K562 (cell line): ENCODE measurements at regions not wholly inside any gene's neighbourhood (a gene's known extent, or its start where the extent isn't known, plus 50 kb on each side); places are given as distances from the start of the nearest gene placed in this dataset.

ENCODE experiments used
- ATAC-seq: fragments of 200-7000 bp; cut with Tn5 transposase; 3 replicates; pipeline ENCODE4 v1.9.1; 2020; ENCODE audit warnings: moderate library complexity
- BruUV-seq: library from RNA; stranded (reverse); fragments of 400-500 nt; replicated peaks from 2 replicates; lab custom pipeline; 2021; lab: Mats Ljungman, UMichigan
- CTCF ChIA-PET: fragments of 300-600 bp; formaldehyde crosslinking; extraction: SDS; loops from one replicate; lab custom pipeline; 2021; ENCODE audit warnings: low intra/inter-chr PET ratio; lab: Yijun Ruan, JAX
- POLR2A ChIA-PET: fragments of 300-600, 350-650 bp; sonication (Branson Sonifier 250); formaldehyde crosslinking; extraction: SDS; loops from one replicate; lab custom pipeline; 2021; ENCODE audit warnings: antibody characterized with exemption, inconsistent platforms; lab: Yijun Ruan, JAX
- DNase-seq, 4 experiments: peaks; one replicate each; pipeline versions ENCODE4 v3.0.0 to v3.0.0-alpha.2; 2011 to 2018; ENCODE audit warnings: low spot score in 3 of 4, mixed read lengths in 3 of 4; ENCODE audit errors: extremely low read depth in 1 of 4
- FAIRE-seq: peaks from 2 replicates; lab custom pipeline; 2011; peaks lifted over from hg19 to GRCh38; lab: Jason Lieb, UNC
- H2AFZ ChIP-seq: 2 replicates; pipeline ENCODE4 v1.6.0; 2011; ENCODE audit warnings: low read depth, low read length, control low read depth, inconsistent platforms
- H3K27ac ChIP-seq: fragments of 200-600 bp; 3 replicates; pipeline ENCODE4 v1.8.0; 2011; ENCODE audit warnings: low read depth, mild to moderate bottlenecking, control low read depth, inconsistent platforms, low read length, moderate library complexity, mixed read lengths; ENCODE audit errors: extremely low read depth
- H3K27me3 ChIP-seq, 2 experiments: fragments of 300-600 bp in 1 of 2; 2 replicates in 1 of 2; 3 replicates in 1 of 2; pipeline versions ENCODE4 v1.6.0 to v1.8.0; 2011; ENCODE audit warnings: inconsistent platforms in 2 of 2, low read length in 2 of 2, mild to moderate bottlenecking in 1 of 2, mixed read lengths in 1 of 2, moderate library complexity in 1 of 2; ENCODE audit not compliant: control insufficient read depth in 2 of 2, insufficient read depth in 2 of 2
- H3K36me3 ChIP-seq: fragments of 300-600 bp; 3 replicates; pipeline ENCODE4 v1.8.0; 2011; ENCODE audit warnings: mild to moderate bottlenecking, low read length, inconsistent platforms; ENCODE audit not compliant: control insufficient read depth, insufficient read depth
- H3K4me1 ChIP-seq, 2 experiments: fragments of 200-600 bp in 1 of 2; replicated peaks in 1 of 2; 2 replicates in 1 of 2; 3 replicates in 1 of 2; pipeline versions ENCODE4 v1.5.1 to v1.8.0; 2011; ENCODE audit warnings: inconsistent platforms in 2 of 2, low read length in 2 of 2, mild to moderate bottlenecking in 1 of 2, mixed read lengths in 1 of 2, moderate library complexity in 1 of 2; ENCODE audit not compliant: control insufficient read depth in 2 of 2, insufficient read depth in 2 of 2
- H3K4me2 ChIP-seq: 2 replicates; pipeline ENCODE4 v1.6.1; 2011; ENCODE audit warnings: low read length, control low read depth, inconsistent platforms, mixed read lengths; ENCODE audit not compliant: insufficient read depth
- H3K4me3 ChIP-seq: fragments of 200-600 bp; sonication (generic), shearing (Covaris generic); 2 replicates; pipeline ENCODE4 v1.5.1; 2016; ENCODE audit warnings: control low read depth, inconsistent platforms
- H3K79me2 ChIP-seq: fragments of 200-600 bp; 3 replicates; pipeline ENCODE4 v1.8.0; 2011; ENCODE audit warnings: low read length, inconsistent platforms; ENCODE audit not compliant: control insufficient read depth, insufficient read depth
- H3K9ac ChIP-seq, 2 experiments: 2 replicates each; pipeline versions ENCODE4 v1.6.0 to v1.6.1; 2011; ENCODE audit warnings: low read depth in 2 of 2, low read length in 2 of 2, control low read depth in 1 of 2, inconsistent platforms in 1 of 2, mild to moderate bottlenecking in 1 of 2, mixed read lengths in 1 of 2; ENCODE audit not compliant: insufficient read depth in 1 of 2
- H3K9me1 ChIP-seq: one replicate; pipeline ENCODE4 v1.6.0; 2011; ENCODE audit warnings: inconsistent platforms, mild to moderate bottlenecking, low read length, moderate library complexity; ENCODE audit not compliant: control insufficient read depth, insufficient read depth
- H3K9me3 ChIP-seq: replicated peaks from 2 replicates; pipeline ENCODE4 v1.5.1; 2011; ENCODE audit warnings: low read depth, low read length, inconsistent platforms; ENCODE audit not compliant: control insufficient read depth, insufficient read depth
- H4K20me1 ChIP-seq: replicated peaks from 2 replicates; pipeline ENCODE4 v1.6.1; 2011; ENCODE audit warnings: low read length, inconsistent platforms, mixed read lengths; ENCODE audit not compliant: control insufficient read depth, insufficient read depth
- BRCA1 ChIP-seq, 2 experiments: fragments of 450-650 bp in 1 of 2; sonication (generic) in 1 of 2; formaldehyde crosslinking in 1 of 2; IDR thresholded peaks; 2 replicates each; pipeline versions ENCODE4 v1.5.0 to v1.6.1; 2017 to 2020; ENCODE audit warnings: mild to moderate bottlenecking in 1 of 2, missing genetic modification reagents in 1 of 2
- COPS2 ChIP-seq: fragments of 450-650 bp; conservative IDR thresholded peaks from 2 replicates; pipeline ENCODE4 v1.6.1; 2016; ENCODE audit warnings: mild to moderate bottlenecking, moderate library complexity
- HDAC1 ChIP-seq, 2 experiments: fragments of 450-650 bp; IDR thresholded peaks; 2 replicates each; pipeline ENCODE4 v1.6.1; 2016 to 2017; ENCODE audit warnings: inconsistent platforms in 1 of 2, mild to moderate bottlenecking in 1 of 2, moderate library complexity in 1 of 2
- HNRNPL ChIP-seq: fragments of 200-400 bp; formaldehyde crosslinking; IDR thresholded peaks from 2 replicates; pipeline ENCODE4 v1.6.1; 2017; ENCODE audit warnings: low read depth, mild to moderate bottlenecking, low read length
- MLX ChIP-seq, 2 experiments: fragments of 450-650 bp in 1 of 2; sonication (generic) in 1 of 2; formaldehyde crosslinking; conservative IDR thresholded peaks; 2 replicates each; pipeline versions ENCODE4 v1.4.0 to v1.8.1; 2020 to 2022; ENCODE audit warnings: mild to moderate bottlenecking in 1 of 2, missing genetic modification reagents in 1 of 2
- ZBTB1 ChIP-seq: sonication (generic); formaldehyde crosslinking; IDR thresholded peaks from 2 replicates; pipeline ENCODE4 v1.8.1; 2023; ENCODE audit warnings: missing genetic modification reagents, low read depth, mild to moderate bottlenecking, borderline replicate concordance
- ZFX ChIP-seq: sonication (generic); formaldehyde crosslinking; IDR thresholded peaks from 2 replicates; pipeline ENCODE4 v1.8.0; 2022; ENCODE audit warnings: mild to moderate bottlenecking, missing genetic modification reagents, moderate library complexity
- ZNF146 ChIP-seq: IDR thresholded peaks from one replicate; pipeline ENCODE4 v1.6.1; 2018; ENCODE audit warnings: missing compliant biosample characterization; ENCODE audit not compliant: unreplicated experiment
- ZNF75A ChIP-seq: fragments of 450-650 bp; formaldehyde crosslinking; IDR thresholded peaks from 2 replicates; pipeline ENCODE4 v1.4.0; 2020; ENCODE audit warnings: mild to moderate bottlenecking
- WGBS: fragments of 100-300 bp; shearing (Covaris generic); methylation state at CpG from one replicate; pipeline ENCODE4 v1.1.6; 2016; ENCODE audit warnings: low coverage, mixed read lengths; ENCODE audit not compliant: insufficient coverage; ENCODE audit errors: missing lambda C conversion rate; 5-methylcytosine and 5-hydroxymethylcytosine counted together
- in situ Hi-C: fragments of 300-500 bp; cut with MboI; formaldehyde crosslinking; loops from 4 replicates; pipeline ENCODE4 v1.15.0; 2018; ENCODE audit warnings: inconsistent platforms, mixed read lengths
- intact Hi-C: fragments of 100-400 bp; cut with micrococcal nuclease; formaldehyde crosslinking; loops from 2 replicates; pipeline ENCODE4 v1.14.2; 2022

GRCh38 chr16:49095539-49095938 lies 186.1 kb downstream of the CBLN1 start:
- ATAC-seq (no peak), FAIRE-seq (no peak), DNase-seq (no peak)
- no peak overlapping the region for H3K27ac ChIP-seq
- no peaks in the 10 kb centered on the region for H3K9me3 ChIP-seq
- H4K20me1 ChIP-seq, result no peaks in the 10 kb centered on the region
- WGBS, result 0% methylated on average over 2 of the region's 2 CpGs
- no TSS peak for BruUV-seq
- H3K9me1 ChIP-seq, result no peaks in the 10 kb centered on the region
- H3K4me3 ChIP-seq, result no peak overlapping the region
- no peaks in the 10 kb centered on the region for H3K36me3 ChIP-seq
- CTCF ChIA-PET, result no interaction called here
- intact Hi-C loops (no loop called here), in situ Hi-C loops (no loop called here)
- POLR2A ChIA-PET, result interaction anchor here (0.7 to 0.9 kb wide), 2 partner anchors 12 to 441 kb away, joined by 3 to 5 read pairs; no protein-coding TSS in a partner anchor
- H2AFZ ChIP-seq, result no peak overlapping the region
- H3K4me2 ChIP-seq, result no peak overlapping the region
- H3K4me1 ChIP-seq, result no peaks in the 10 kb centered on the region
- H3K27me3 ChIP-seq, result no peaks in the 10 kb centered on the region
- H3K9ac ChIP-seq, result no peak overlapping the region
- TF ChIP-seq MLX (CRISPR knock-in tag; conservative IDR thresholded peaks at IDR 0.05), result no peak
- no peak for TF ChIP-seq ZNF75A (CRISPR knock-in tag)
- no peak for TF ChIP-seq HNRNPL
- no peak for TF ChIP-seq COPS2
- TF ChIP-seq ZBTB1, result no peak
- no peak for TF ChIP-seq HDAC1 (IDR thresholded peaks at IDR 0.05)
- TF ChIP-seq ZNF146 (CRISPR knock-in tag), result no peak
- no peak for TF ChIP-seq ZFX (CRISPR knock-in tag)
- no peak for TF ChIP-seq BRCA1 (IDR thresholded peaks at IDR 0.05)
- no peak for TF ChIP-seq BRCA1 (CRISPR knock-in tag; IDR thresholded peaks at IDR 0.05)
- H3K79me2 ChIP-seq, result no peaks in the 10 kb centered on the region
